HepG2 (cell line): ENCODE measurements at regions not wholly inside any gene's neighbourhood (a gene's known extent, or its start where the extent isn't known, plus 50 kb on each side); places are given as distances from the start of the nearest gene placed in this dataset.

Source experiments
- ATAC-seq: fragments of 200-7000 bp; cut with Tn5 transposase; 3 replicates; pipeline ENCODE4 v1.9.1; 2020; ENCODE audit warnings: mild to moderate bottlenecking, moderate library complexity
- BruUV-seq: library from RNA; stranded (reverse); fragments of 400-500 nt; replicated peaks from 2 replicates; lab custom pipeline; 2021; lab: Mats Ljungman, UMichigan
- CTCF ChIA-PET: fragments of 300-600 bp; formaldehyde crosslinking; extraction: SDS; loops from one replicate; lab custom pipeline; 2021; ENCODE audit warnings: low total read pairs, inconsistent platforms, low intra/inter-chr PET ratio; lab: Yijun Ruan, JAX
- POLR2A ChIA-PET: fragments of 350-600 bp; sonication (Branson Sonifier 250); formaldehyde crosslinking; loops from one replicate; lab custom pipeline; 2020; ENCODE audit warnings: antibody characterized with exemption, inconsistent platforms; lab: Yijun Ruan, JAX
- DNase-seq: peaks from one replicate; pipeline ENCODE4 v3.0.0-alpha.2; 2015; ENCODE audit warnings: low spot score
- FAIRE-seq: peaks from 3 replicates; lab custom pipeline; 2011; peaks lifted over from hg19 to GRCh38; lab: Jason Lieb, UNC
- H2AFZ ChIP-seq: one replicate; pipeline ENCODE4 v1.6.1; 2011; ENCODE audit warnings: low read length, inconsistent platforms
- H3K27ac ChIP-seq: fragments of 300-600 bp; 3 replicates; pipeline ENCODE4 v1.8.0; 2011; ENCODE audit warnings: mixed run types, mild to moderate bottlenecking, mixed read lengths, low read length, inconsistent platforms; ENCODE audit not compliant: insufficient read depth; ENCODE audit errors: extremely low read length
- H3K27me3 ChIP-seq, 2 experiments: fragments of 200-600 bp in 1 of 2; 2 replicates in 1 of 2; 3 replicates in 1 of 2; pipeline versions ENCODE4 v1.6.0 to v1.8.0; 2011; ENCODE audit warnings: low read length in 2 of 2, mild to moderate bottlenecking in 2 of 2, moderate library complexity in 2 of 2, inconsistent platforms in 1 of 2; ENCODE audit not compliant: insufficient read depth in 2 of 2, control insufficient read depth in 1 of 2
- H3K36me3 ChIP-seq, 2 experiments: fragments of 200-600 bp in 1 of 2; replicated peaks in 1 of 2; 2 replicates in 1 of 2; 3 replicates in 1 of 2; pipeline versions ENCODE4 v1.5.1 to v1.8.0; 2011; ENCODE audit warnings: low read length in 2 of 2, inconsistent platforms in 1 of 2; ENCODE audit not compliant: insufficient read depth in 2 of 2, control insufficient read depth in 1 of 2
- H3K4me1 ChIP-seq: 2 replicates; pipeline ENCODE4 v1.5.1; 2012; ENCODE audit warnings: low read length, inconsistent platforms; ENCODE audit not compliant: insufficient read depth
- H3K4me2 ChIP-seq: 2 replicates; pipeline ENCODE4 v1.6.0; 2011; ENCODE audit warnings: low read depth, low read length, inconsistent platforms
- H3K4me3 ChIP-seq, 3 experiments: fragments of 200-600 bp in 1 of 3; sonication (generic), shearing (Covaris generic) in 1 of 3; replicated peaks in 1 of 3; 2 replicates each; pipeline ENCODE4 v1.5.1; 2011 to 2016; ENCODE audit warnings: low read length in 3 of 3, inconsistent platforms in 2 of 3, low read depth in 2 of 3, mild to moderate bottlenecking in 2 of 3, control low read depth in 1 of 3, mixed read lengths in 1 of 3; ENCODE audit not compliant: insufficient read depth in 1 of 3
- H3K79me2 ChIP-seq: one replicate; pipeline ENCODE4 v1.6.1; 2011; ENCODE audit warnings: low read length, inconsistent platforms; ENCODE audit not compliant: insufficient read depth
- H3K9ac ChIP-seq: 2 replicates; pipeline ENCODE4 v1.6.0; 2011; ENCODE audit warnings: mild to moderate bottlenecking, low read depth, low read length, inconsistent platforms; ENCODE audit not compliant: insufficient read depth
- H3K9me3 ChIP-seq: 2 replicates; pipeline ENCODE4 v1.5.1; 2012; ENCODE audit warnings: mild to moderate bottlenecking, low read length
- H4K20me1 ChIP-seq: 2 replicates; pipeline ENCODE4 v1.6.0; 2011; ENCODE audit warnings: inconsistent platforms, mild to moderate bottlenecking, low read length, moderate library complexity; ENCODE audit not compliant: insufficient read depth
- ATF7 ChIP-seq, 2 experiments: fragments of 450-650 bp in 1 of 2; sonication (generic) in 1 of 2; formaldehyde crosslinking in 1 of 2; IDR thresholded peaks; 2 replicates each; pipeline versions ENCODE4 v1.4.0 to v1.6.1; 2016 to 2020; ENCODE audit warnings: antibody characterized with exemption in 1 of 2, mild to moderate bottlenecking in 1 of 2, missing genetic modification reagents in 1 of 2
- CHD4 ChIP-seq: fragments of 200-600 bp; sonication (generic); IDR thresholded peaks from 2 replicates; pipeline ENCODE4 v1.7.0; 2017; ENCODE audit warnings: mild to moderate bottlenecking, low read length, borderline replicate concordance
- FOXA3 ChIP-seq: IDR thresholded peaks from 2 replicates; pipeline ENCODE4 v1.6.1; 2016; ENCODE audit warnings: missing genetic modification reagents, missing compliant biosample characterization
- HIVEP1 ChIP-seq: sonication (generic); formaldehyde crosslinking; IDR thresholded peaks from 2 replicates; pipeline ENCODE4 v1.4.0; 2020; ENCODE audit warnings: mild to moderate bottlenecking, missing genetic modification reagents
- KDM6A ChIP-seq: IDR thresholded peaks from 2 replicates; pipeline ENCODE4 v1.6.1; 2016; ENCODE audit warnings: low read depth
- MAFF ChIP-seq: IDR thresholded peaks from 2 replicates; pipeline ENCODE4 v1.6.1; 2011; ENCODE audit warnings: low read depth, low read length, improper control_type of control experiment
- MTA3 ChIP-seq: sonication (generic); formaldehyde crosslinking; IDR thresholded peaks from 2 replicates; pipeline ENCODE4 v1.4.0; 2020; ENCODE audit warnings: missing genetic modification reagents
- SIX1 ChIP-seq: sonication (generic); formaldehyde crosslinking; IDR thresholded peaks from 2 replicates; pipeline ENCODE4 v1.4.0; 2020; ENCODE audit warnings: missing genetic modification reagents, borderline replicate concordance
- ZC3H4 ChIP-seq: sonication (generic); formaldehyde crosslinking; IDR thresholded peaks from 2 replicates; pipeline ENCODE4 v1.4.0; 2020; ENCODE audit warnings: missing genetic modification reagents, borderline replicate concordance
- ZFP36L1 ChIP-seq: sonication (generic); formaldehyde crosslinking; IDR thresholded peaks from 2 replicates; pipeline ENCODE4 v1.8.0; 2022; ENCODE audit warnings: mild to moderate bottlenecking, missing genetic modification reagents, moderate library complexity
- ZNF292 ChIP-seq: sonication (generic); formaldehyde crosslinking; IDR thresholded peaks from 2 replicates; pipeline ENCODE4 v1.8.1; 2022; ENCODE audit warnings: mild to moderate bottlenecking, low read depth, missing genetic modification reagents, borderline replicate concordance
- ZNF446 ChIP-seq: sonication (generic); formaldehyde crosslinking; IDR thresholded peaks from 2 replicates; pipeline ENCODE4 v1.5.0; 2020; ENCODE audit warnings: mild to moderate bottlenecking, missing genetic modification reagents
- ZNF501 ChIP-seq: sonication (generic); formaldehyde crosslinking; IDR thresholded peaks from 2 replicates; pipeline ENCODE4 v1.5.1; 2020; ENCODE audit warnings: mild to moderate bottlenecking, moderate library complexity, missing genetic modification reagents
- WGBS: methylation state at CpG from one replicate; pipeline ENCODE4 v1.1.6; 2017; ENCODE audit warnings: low lambda C conversion rate; 5-methylcytosine and 5-hydroxymethylcytosine counted together
- in situ Hi-C: cut with HindIII; loops from 2 replicates; pipeline ENCODE4 v1.10.0; 2017; ENCODE audit warnings: low pct_unique_long_range_greater_than_20kb; ENCODE audit not compliant: extremely low pct_ligation_motif_present
- intact Hi-C: fragments of 100-400 bp; cut with micrococcal nuclease; formaldehyde crosslinking; loops from one replicate; pipeline ENCODE4 v1.10.0; 2022; ENCODE audit not compliant: unreplicated experiment
- TF ChIP-seq, protein P1 (sequence below): sonication (generic); formaldehyde crosslinking; IDR thresholded peaks from 2 replicates; pipeline ENCODE4 v1.5.0; 2020; ENCODE audit warnings: mild to moderate bottlenecking, missing genetic modification reagents
- TF ChIP-seq, protein P2 (sequence below): sonication (generic); formaldehyde crosslinking; IDR thresholded peaks from one replicate; pipeline ENCODE4 v1.5.1; 2020; ENCODE audit warnings: mild to moderate bottlenecking, missing genetic modification reagents; ENCODE audit errors: not compliant biosample characterization

DNA sequence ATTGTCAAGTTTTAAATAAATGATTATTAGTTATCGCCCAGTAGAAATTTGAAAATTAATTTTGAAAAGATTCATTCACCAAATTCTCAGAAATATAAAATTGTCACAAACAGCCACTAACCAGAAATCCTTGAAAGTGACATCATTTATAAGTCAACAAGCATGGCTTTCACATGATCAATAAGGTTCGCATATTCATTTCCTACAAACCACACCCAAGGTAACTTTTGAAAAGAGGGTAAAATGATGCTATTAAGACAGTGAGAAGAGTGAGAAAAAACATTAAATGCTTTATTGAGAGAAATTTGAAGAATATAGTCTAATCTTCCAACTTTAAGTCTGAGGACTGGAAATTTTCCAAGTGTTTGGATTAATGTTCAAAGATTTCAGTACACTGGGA lies 263.6 kb upstream of the ALCAM start (continued):
- TF ChIP-seq KDM6A (CRISPR knock-in tag) (no peak), ATF7 (IDR thresholded peaks at IDR 0.05) (no peak), ATF7 (CRISPR knock-in tag; IDR thresholded peaks at IDR 0.05) (no peak), CHD4 (no peak), MAFF (no peak)
- TF ChIP-seq, protein P1, sequence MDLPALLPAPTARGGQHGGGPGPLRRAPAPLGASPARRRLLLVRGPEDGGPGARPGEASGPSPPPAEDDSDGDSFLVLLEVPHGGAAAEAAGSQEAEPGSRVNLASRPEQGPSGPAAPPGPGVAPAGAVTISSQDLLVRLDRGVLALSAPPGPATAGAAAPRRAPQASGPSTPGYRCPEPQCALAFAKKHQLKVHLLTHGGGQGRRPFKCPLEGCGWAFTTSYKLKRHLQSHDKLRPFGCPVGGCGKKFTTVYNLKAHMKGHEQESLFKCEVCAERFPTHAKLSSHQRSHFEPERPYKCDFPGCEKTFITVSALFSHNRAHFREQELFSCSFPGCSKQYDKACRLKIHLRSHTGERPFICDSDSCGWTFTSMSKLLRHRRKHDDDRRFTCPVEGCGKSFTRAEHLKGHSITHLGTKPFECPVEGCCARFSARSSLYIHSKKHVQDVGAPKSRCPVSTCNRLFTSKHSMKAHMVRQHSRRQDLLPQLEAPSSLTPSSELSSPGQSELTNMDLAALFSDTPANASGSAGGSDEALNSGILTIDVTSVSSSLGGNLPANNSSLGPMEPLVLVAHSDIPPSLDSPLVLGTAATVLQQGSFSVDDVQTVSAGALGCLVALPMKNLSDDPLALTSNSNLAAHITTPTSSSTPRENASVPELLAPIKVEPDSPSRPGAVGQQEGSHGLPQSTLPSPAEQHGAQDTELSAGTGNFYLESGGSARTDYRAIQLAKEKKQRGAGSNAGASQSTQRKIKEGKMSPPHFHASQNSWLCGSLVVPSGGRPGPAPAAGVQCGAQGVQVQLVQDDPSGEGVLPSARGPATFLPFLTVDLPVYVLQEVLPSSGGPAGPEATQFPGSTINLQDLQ, result no peak

DNA sequence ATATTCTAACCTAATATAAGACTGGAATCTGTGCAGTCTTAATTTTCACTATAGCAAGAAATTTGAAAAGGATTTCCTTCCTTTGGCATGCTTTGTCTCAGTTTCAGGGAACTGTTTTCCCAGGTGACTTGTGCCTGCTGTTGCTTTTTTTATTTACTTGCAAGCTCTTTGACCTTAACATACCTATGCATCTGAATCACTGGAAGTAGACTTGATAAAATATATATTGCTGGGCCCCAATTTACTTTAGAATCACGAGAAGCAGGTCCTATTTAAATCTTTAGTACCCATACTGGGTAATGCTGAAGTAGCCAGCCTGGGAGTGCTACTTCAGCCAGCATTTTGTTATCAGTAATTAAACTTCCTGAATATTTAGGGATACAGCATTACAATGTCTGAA lies 257.9 kb upstream of the ALCAM start:
- intact Hi-C loops (loop anchor here (10.0 kb wide), 1 partner anchor 256 kb away; the partner anchor contains the start of gene ALCAM), in situ Hi-C loops (no loop called here)
- H4K20me1 ChIP-seq, result no peaks in the 10 kb centered on the region
- ATAC-seq (no peak), DNase-seq (no peak), FAIRE-seq (no peak)
- ChIA-PET CTCF (no interaction called here), POLR2A (no interaction called here)
- H3K4me1 ChIP-seq, result no peaks in the 10 kb centered on the region
- peaks cover 10% of the 10 kb centered on the region for H3K9me3 ChIP-seq
- H3K9ac ChIP-seq, result no peak overlapping the region
- BruUV-seq, result no TSS peak
- H3K79me2 ChIP-seq, result no peaks in the 10 kb centered on the region
- no peaks in the 10 kb centered on the region for H3K36me3 ChIP-seq
- no peak overlapping the region for H3K4me3 ChIP-seq
- H3K27me3 ChIP-seq, result no peaks in the 10 kb centered on the region
- no peak overlapping the region for H2AFZ ChIP-seq
- H3K27ac ChIP-seq, result no peak overlapping the region
- WGBS, result 0% methylated on average over 1 of the region's 1 CpG
- H3K4me2 ChIP-seq, result no peak overlapping the region
- TF ChIP-seq ZNF292 (CRISPR knock-in tag), result no peak
- TF ChIP-seq SIX1, result no peak
- no peak for TF ChIP-seq HIVEP1 (CRISPR knock-in tag)
- no peak for TF ChIP-seq MTA3
- no peak for TF ChIP-seq FOXA3
- no peak for TF ChIP-seq ZNF446 (CRISPR knock-in tag)
- TF ChIP-seq ZNF501 (CRISPR knock-in tag), result no peak
- no peak for TF ChIP-seq ZFP36L1
- TF ChIP-seq ZC3H4 (CRISPR knock-in tag), result no peak
- TF ChIP-seq, protein P2, sequence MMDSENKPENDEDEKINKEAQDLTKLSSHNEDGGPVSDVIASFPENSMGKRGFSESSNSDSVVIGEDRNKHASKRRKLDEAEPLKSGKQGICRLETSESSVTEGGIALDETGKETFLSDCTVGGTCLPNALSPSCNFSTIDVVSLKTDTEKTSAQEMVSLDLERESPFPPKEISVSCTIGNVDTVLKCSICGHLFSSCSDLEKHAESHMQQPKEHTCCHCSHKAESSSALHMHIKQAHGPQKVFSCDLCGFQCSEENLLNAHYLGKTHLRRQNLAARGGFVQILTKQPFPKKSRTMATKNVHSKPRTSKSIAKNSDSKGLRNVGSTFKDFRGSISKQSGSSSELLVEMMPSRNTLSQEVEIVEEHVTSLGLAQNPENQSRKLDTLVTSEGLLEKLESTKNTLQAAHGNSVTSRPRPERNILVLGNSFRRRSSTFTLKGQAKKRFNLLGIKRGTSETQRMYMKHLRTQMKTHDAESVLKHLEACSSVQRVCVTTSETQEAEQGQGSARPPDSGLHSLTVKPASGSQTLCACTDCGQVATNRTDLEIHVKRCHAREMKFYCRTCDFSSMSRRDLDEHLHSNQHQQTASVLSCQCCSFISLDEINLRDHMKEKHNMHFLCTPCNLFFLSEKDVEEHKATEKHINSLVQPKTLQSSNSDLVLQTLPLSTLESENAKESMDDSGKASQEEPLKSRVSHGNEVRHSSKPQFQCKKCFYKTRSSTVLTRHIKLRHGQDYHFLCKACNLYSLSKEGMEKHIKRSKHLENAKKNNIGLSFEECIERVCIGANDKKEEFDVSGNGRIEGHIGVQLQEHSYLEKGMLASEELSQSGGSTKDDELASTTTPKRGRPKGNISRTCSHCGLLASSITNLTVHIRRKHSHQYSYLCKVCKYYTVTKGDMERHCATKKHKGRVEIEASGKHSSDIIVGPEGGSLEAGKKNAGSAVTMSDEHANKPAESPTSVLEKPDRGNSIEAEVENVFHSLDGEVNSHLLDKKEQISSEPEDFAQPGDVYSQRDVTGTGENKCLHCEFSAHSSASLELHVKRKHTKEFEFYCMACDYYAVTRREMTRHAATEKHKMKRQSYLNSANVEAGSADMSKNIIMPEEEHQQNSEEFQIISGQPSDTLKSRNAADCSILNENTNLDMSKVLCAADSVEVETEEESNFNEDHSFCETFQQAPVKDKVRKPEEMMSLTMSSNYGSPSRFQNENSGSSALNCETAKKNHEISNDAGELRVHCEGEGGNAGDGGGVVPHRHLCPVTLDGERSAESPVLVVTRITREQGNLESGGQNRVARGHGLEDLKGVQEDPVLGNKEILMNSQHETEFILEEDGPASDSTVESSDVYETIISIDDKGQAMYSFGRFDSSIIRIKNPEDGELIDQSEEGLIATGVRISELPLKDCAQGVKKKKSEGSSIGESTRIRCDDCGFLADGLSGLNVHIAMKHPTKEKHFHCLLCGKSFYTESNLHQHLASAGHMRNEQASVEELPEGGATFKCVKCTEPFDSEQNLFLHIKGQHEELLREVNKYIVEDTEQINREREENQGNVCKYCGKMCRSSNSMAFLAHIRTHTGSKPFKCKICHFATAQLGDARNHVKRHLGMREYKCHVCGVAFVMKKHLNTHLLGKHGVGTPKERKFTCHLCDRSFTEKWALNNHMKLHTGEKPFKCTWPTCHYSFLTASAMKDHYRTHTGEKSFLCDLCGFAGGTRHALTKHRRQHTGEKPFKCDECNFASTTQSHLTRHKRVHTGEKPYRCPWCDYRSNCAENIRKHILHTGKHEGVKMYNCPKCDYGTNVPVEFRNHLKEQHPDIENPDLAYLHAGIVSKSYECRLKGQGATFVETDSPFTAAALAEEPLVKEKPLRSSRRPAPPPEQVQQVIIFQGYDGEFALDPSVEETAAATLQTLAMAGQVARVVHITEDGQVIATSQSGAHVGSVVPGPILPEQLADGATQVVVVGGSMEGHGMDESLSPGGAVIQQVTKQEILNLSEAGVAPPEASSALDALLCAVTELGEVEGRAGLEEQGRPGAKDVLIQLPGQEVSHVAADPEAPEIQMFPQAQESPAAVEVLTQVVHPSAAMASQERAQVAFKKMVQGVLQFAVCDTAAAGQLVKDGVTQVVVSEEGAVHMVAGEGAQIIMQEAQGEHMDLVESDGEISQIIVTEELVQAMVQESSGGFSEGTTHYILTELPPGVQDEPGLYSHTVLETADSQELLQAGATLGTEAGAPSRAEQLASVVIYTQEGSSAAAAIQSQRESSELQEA (CRISPR knock-in tag), result no peak
